ENCODE measurements at regions not wholly inside any gene's neighbourhood (a gene's known extent, or its start where the extent isn't known, plus 50 kb on each side); places are given as distances from the start of the nearest gene placed in this dataset.
A peak's percentile ranks its signal among the peaks of the same experiment; 100 is the strongest.

GRCh38 chr3:107206141-107206540, 171.1 kb upstream of the CCDC54 start:
- H3K9me3 ChIP-seq (ENCODE audit: control insufficient read depth, insufficient read depth, low read length), result no peaks in the 10 kb centered on the region
- DNase-seq (ENCODE audit: low read depth, low spot score), result no peak
- no peak overlapping the region for H3K4me3 ChIP-seq (ENCODE audit: low read depth, low read length)
- TF ChIP-seq CTCF (IDR thresholded peaks at IDR 0.05; ENCODE audit: low read depth, low read length), result peak; percentile 63
- no peak overlapping the region for H3K27ac ChIP-seq (ENCODE audit: low read depth, low read length)
- H3K27me3 ChIP-seq (ENCODE audit: control insufficient read depth, insufficient read depth, low read length), result no peaks in the 10 kb centered on the region
- CTCF ChIA-PET, result interaction anchor here (1.1 to 2.3 kb wide), 5 partner anchors 9 to 215 kb away, joined by 3 to 10 read pairs (median 10); no protein-coding TSS in a partner anchor
- POLR2A ChIA-PET, result no interaction called here

GRCh38 chr3:107206945-107207344, 170.3 kb upstream of the CCDC54 start:
- Histone ChIP-seq H3K27ac (ENCODE audit: low read depth, low read length) (no peak overlapping the region), H3K27me3 (ENCODE audit: control insufficient read depth, insufficient read depth, low read length) (no peaks in the 10 kb centered on the region), H3K4me3 (ENCODE audit: low read depth, low read length) (no peak overlapping the region), H3K9me3 (ENCODE audit: control insufficient read depth, insufficient read depth, low read length) (no peaks in the 10 kb centered on the region)
- ChIA-PET CTCF (interaction anchor here (0.8 to 2.3 kb wide), 4 partner anchors 9 to 222 kb away, joined by 3 to 10 read pairs (median 6); no protein-coding TSS in a partner anchor), POLR2A (no interaction called here)
- no peak for DNase-seq (ENCODE audit: low read depth, low spot score)
- no peak for TF ChIP-seq CTCF (IDR thresholded peaks at IDR 0.05; ENCODE audit: low read depth, low read length)

- Histone ChIP-seq H3K27me3 (ENCODE audit: control insufficient read depth, insufficient read depth, low read length) (no peaks in the 10 kb centered on the region), H3K4me3 (ENCODE audit: low read depth, low read length) (no peak overlapping the region; the same call in 1 of the 2 replicates), H3K9me3 (ENCODE audit: control insufficient read depth, insufficient read depth, low read length) (no peaks in the 10 kb centered on the region), H3K27ac (ENCODE audit: low read depth, low read length) (peak overlapping the region; percentile 82)
- CTCF ChIA-PET, result no interaction called here
- TF ChIP-seq CTCF (IDR thresholded peaks at IDR 0.05; ENCODE audit: low read depth, low read length), result no peak
- DNase-seq (ENCODE audit: low read depth, low spot score), result peak; percentile 95
- POLR2A ChIA-PET, result interaction anchor here (1.0 to 1.1 kb wide), 2 partner anchors 8 to 9 kb away, joined by 4 to 5 read pairs; no protein-coding TSS in a partner anchor
Observed at GRCh38 chr3:107208100-107208499, 169.1 kb upstream of the CCDC54 start.

- DNase-seq (ENCODE audit: low read depth, low spot score), result no peak
- CTCF ChIA-PET, result no interaction called here
Observed at GRCh38 chr3:107208796-107209195, 168.4 kb upstream of the CCDC54 start.

More at GRCh38 chr3:107208796-107209195, 168.4 kb upstream of the CCDC54 start:
- H3K27ac ChIP-seq (ENCODE audit: low read depth, low read length), result no peak overlapping the region
- POLR2A ChIA-PET, result interaction anchor here (1.0 kb wide), 1 partner anchor 8 kb away, joined by 4 read pairs; no protein-coding TSS in a partner anchor
- no peak overlapping the region for H3K4me3 ChIP-seq (ENCODE audit: low read depth, low read length)
- H3K9me3 ChIP-seq (ENCODE audit: control insufficient read depth, insufficient read depth, low read length), result no peaks in the 10 kb centered on the region
- no peaks in the 10 kb centered on the region for H3K27me3 ChIP-seq (ENCODE audit: control insufficient read depth, insufficient read depth, low read length)
- no peak for TF ChIP-seq CTCF (IDR thresholded peaks at IDR 0.05; ENCODE audit: low read depth, low read length)
